GM12878 (cell line): ENCODE measurements at regions not wholly inside any gene's neighbourhood (a gene's known extent, or its start where the extent isn't known, plus 50 kb on each side); places are given as distances from the start of the nearest gene placed in this dataset.

Experiments
- ATF3 ChIP-seq: IDR thresholded peaks from 2 replicates; pipeline ENCODE4 v1.6.1; 2011; ENCODE audit warnings: low read depth, mild to moderate bottlenecking, low read length, moderate library complexity, borderline replicate concordance; ENCODE audit errors: extremely low read depth
- CBX3 ChIP-seq: fragments of 200-600 bp; sonication (generic); IDR thresholded peaks from 2 replicates; pipeline ENCODE4 v1.6.1; 2016; ENCODE audit warnings: low read depth, borderline replicate concordance
- CEBPB ChIP-seq, 2 experiments: fragments of 150-350 bp in 1 of 2; IDR thresholded peaks; 2 replicates each; pipeline ENCODE4 v1.6.1; 2012 to 2014; ENCODE audit warnings: low read depth in 2 of 2, low read length in 2 of 2, borderline replicate concordance in 1 of 2, inconsistent platforms in 1 of 2
- NRF1 ChIP-seq: conservative IDR thresholded peaks from 2 replicates; pipeline ENCODE4 v1.6.1; 2011; ENCODE audit warnings: mild to moderate bottlenecking, low read depth, low read length, improper control_type of control experiment
- POLR2A ChIP-seq: IDR thresholded peaks from 2 replicates; pipeline ENCODE4 v1.6.1; 2011; ENCODE audit warnings: low read depth, mild to moderate bottlenecking, low read length
- RCOR1 ChIP-seq: conservative IDR thresholded peaks from 2 replicates; pipeline ENCODE4 v1.6.1; 2012; ENCODE audit warnings: low read depth, low read length, improper control_type of control experiment
- TCF12 ChIP-seq: IDR thresholded peaks from 2 replicates; pipeline ENCODE4 v1.6.1; 2011; ENCODE audit warnings: low read depth, mild to moderate bottlenecking, low read length
- ZBTB4 ChIP-seq: fragments of 450-650 bp; formaldehyde crosslinking; IDR thresholded peaks from 2 replicates; pipeline ENCODE4 v1.4.0; 2022; ENCODE audit warnings: mild to moderate bottlenecking, moderate library complexity
- ZNF274 ChIP-seq: IDR thresholded peaks from one replicate; pipeline ENCODE4 v1.8.0; 2011; ENCODE audit not compliant: insufficient read length, insufficient read depth
- ZSCAN29 ChIP-seq: fragments of 450-650 bp; IDR thresholded peaks from 2 replicates; pipeline ENCODE4 v1.6.1; 2017; ENCODE audit warnings: mild to moderate bottlenecking, moderate library complexity
- TF ChIP-seq, protein P1 (sequence below): IDR thresholded peaks from 2 replicates; pipeline ENCODE4 v1.6.1; 2012; ENCODE audit warnings: low read depth, low read length, improper control_type of control experiment
- TF ChIP-seq, protein P2 (sequence below), 3 experiments: IDR thresholded peaks in 2 of 3; conservative IDR thresholded peaks in 1 of 3; 2 replicates each; pipeline ENCODE4 v1.5.1; 2011; ENCODE audit warnings: low read depth in 3 of 3, low read length in 3 of 3, mild to moderate bottlenecking in 3 of 3, control low read depth in 2 of 3, moderate library complexity in 2 of 3, inconsistent platforms in 1 of 3, mixed read lengths in 1 of 3; ENCODE audit not compliant: control insufficient read depth in 2 of 3, insufficient read depth in 1 of 3; ENCODE audit errors: extremely low read depth in 1 of 3
- TF ChIP-seq, protein P3 (sequence below): IDR thresholded peaks from 2 replicates; pipeline ENCODE4 v1.6.1; 2011; ENCODE audit warnings: borderline replicate concordance, low read depth, mild to moderate bottlenecking, moderate library complexity, low read length; ENCODE audit not compliant: insufficient read depth, poor library complexity, severe bottlenecking

GRCh38 chr7:149644754-149645153 is 128.6 kb downstream of the ZNF467 start:
- TF ChIP-seq TCF12 (no peak), CEBPB (IDR thresholded peaks at IDR 0.05; ENCODE audit: borderline replicate concordance in 1 of 2, low read depth in 2 of 2, low read length in 2 of 2) (no peak), CBX3 (no peak), ZSCAN29 (no peak), ZBTB4 (CRISPR knock-in tag) (no peak), NRF1 (no peak), ATF3 (no peak), RCOR1 (no peak), ZNF274 (no peak), POLR2A (no peak)
- TF ChIP-seq, protein P1, sequence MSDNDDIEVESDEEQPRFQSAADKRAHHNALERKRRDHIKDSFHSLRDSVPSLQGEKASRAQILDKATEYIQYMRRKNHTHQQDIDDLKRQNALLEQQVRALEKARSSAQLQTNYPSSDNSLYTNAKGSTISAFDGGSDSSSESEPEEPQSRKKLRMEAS: no peak
- TF ChIP-seq, protein P2, sequence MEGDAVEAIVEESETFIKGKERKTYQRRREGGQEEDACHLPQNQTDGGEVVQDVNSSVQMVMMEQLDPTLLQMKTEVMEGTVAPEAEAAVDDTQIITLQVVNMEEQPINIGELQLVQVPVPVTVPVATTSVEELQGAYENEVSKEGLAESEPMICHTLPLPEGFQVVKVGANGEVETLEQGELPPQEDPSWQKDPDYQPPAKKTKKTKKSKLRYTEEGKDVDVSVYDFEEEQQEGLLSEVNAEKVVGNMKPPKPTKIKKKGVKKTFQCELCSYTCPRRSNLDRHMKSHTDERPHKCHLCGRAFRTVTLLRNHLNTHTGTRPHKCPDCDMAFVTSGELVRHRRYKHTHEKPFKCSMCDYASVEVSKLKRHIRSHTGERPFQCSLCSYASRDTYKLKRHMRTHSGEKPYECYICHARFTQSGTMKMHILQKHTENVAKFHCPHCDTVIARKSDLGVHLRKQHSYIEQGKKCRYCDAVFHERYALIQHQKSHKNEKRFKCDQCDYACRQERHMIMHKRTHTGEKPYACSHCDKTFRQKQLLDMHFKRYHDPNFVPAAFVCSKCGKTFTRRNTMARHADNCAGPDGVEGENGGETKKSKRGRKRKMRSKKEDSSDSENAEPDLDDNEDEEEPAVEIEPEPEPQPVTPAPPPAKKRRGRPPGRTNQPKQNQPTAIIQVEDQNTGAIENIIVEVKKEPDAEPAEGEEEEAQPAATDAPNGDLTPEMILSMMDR (IDR thresholded peaks at IDR 0.05 in 2 of 3, conservative IDR thresholded peaks at IDR 0.05 in 1 of 3; ENCODE audit: control insufficient read depth in 2 of 3, extremely low read depth in 1 of 3, insufficient read depth in 1 of 3, low read depth in 3 of 3, low read length in 3 of 3): no peak
- TF ChIP-seq, protein P3, sequence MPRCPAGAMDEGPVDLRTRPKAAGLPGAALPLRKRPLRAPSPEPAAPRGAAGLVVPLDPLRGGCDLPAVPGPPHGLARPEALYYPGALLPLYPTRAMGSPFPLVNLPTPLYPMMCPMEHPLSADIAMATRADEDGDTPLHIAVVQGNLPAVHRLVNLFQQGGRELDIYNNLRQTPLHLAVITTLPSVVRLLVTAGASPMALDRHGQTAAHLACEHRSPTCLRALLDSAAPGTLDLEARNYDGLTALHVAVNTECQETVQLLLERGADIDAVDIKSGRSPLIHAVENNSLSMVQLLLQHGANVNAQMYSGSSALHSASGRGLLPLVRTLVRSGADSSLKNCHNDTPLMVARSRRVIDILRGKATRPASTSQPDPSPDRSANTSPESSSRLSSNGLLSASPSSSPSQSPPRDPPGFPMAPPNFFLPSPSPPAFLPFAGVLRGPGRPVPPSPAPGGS: no peak
